ENCODE measurements at regions not wholly inside any gene's neighbourhood (a gene's known extent, or its start where the extent isn't known, plus 50 kb on each side); places are given as distances from the start of the nearest gene placed in this dataset.
"Not testable (repeated sequence)": the region's sequence is repeated elsewhere in the genome, so short reads cannot be mapped to it uniquely, and the experiment has no call there.

DNA sequence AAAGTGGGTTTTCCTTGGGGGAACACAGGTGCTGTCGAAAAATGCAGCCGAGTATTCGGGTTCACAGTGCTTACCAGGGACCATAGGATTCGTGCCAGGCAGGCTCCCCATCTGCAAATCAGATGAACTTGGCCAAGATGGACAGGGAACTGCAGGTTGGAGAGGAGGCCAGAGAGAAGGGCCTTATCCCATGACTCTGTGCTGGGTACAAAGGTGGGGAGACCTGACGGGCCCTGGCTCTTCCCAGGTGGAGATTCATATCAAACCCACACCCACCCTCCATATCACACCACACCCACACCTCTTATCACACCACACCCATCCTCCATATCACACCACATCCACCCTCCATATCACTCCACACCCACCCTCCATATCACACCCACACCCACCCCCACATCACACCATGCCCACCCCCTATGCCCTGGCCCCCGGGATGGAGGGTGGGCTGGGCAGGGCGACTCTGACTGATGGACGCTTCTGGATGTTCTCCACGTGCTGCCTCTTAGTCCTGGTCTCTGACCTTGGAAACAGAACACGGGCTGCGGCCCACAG is 319.7 kb downstream of the ADGRD1 start:
- DNase-seq = no peak

DNA sequence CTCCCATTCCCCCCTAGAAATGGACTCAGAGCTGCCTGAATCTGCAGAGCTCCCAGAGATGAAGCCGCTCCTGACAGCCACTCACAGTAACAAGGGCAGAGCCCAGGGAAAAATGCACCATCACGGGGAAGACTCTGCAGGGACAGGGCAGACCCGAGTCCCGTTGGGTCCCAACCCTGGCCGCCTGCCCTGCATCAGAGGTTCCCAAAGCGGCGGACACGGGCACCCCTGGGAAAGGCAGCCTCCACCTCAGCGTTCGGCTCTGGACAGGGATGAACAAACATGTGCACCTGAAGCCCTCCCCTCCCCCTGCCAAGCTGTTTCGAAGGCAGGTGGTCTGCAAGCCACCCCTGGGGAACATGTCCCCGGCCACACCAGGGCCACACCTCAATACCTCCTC is 320.4 kb downstream of the ADGRD1 start:
- no peak for DNase-seq

- DNase-seq = no peak
Observed at GRCh38 chr12:131274906-131275305, 321.2 kb downstream of the ADGRD1 start.

DNA sequence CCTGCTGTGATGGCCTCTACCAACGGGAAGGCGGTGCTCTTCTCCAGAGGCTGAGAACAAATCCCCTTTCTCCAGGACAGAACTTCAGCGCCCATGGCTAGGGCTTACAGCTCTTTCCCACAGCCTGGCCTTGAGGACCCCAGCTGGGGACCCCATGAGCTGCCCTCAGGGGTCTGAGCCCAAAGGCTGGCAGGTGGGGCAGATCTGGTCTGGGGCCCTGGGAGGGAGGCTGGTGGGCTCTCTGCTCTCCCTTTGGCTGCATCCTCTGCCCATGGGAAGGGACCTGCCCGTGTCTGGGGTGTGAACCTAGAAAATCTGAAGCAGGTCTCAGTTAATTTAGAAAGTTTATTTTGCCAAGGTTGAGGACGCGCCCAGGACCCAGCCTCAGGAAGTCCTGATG is 322.1 kb downstream of the ADGRD1 start:
- DNase-seq = no peak

- no peak for DNase-seq
Observed at GRCh38 chr12:131276501-131277185, 322.9 kb downstream of the ADGRD1 start.

DNA sequence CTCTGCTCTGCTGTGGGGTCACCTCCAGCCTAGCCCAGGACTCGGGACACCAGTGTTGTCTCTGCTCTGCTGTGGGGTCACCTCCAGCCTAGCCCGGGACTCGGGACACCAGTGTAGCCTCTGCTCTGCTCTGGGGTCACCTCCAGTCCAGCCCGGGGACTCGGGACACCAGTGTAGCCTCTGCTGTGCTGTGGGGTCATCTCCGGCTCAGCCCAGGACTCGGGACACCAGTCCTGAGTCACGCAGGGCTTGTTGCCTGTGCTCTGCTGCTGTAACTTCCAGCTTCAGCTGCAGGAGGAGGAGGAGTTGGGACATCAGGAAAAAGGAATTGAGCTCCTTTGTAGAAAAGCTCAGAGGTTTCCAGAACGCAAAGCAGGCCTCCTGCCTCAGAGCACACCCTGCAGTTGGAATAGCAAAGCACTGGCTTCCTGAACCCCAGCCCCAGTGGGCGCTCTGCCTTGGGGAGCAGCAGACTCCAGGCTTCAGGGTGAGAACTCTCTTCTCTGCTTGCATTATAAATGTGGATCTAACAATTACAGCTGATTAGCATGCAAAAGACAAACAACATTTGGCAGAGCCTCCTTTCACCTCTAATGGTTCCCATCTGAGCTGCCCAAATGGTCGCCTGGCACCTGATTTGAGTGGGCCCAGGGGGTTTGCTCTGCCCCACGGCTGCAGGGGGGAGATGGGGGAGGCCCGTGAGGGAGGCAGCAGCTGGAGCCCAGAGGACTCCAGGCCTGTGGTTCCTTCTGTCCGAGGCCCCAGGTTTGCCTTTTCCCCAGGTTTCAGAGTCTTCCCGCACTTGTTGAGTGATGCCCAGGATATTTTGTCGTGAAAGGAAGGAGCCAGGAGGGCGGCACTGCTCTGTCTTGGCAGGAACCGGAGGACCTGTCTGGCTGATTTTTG is 323.7 kb downstream of the ADGRD1 start:
- DNase-seq = not testable (repeated sequence)

DNA sequence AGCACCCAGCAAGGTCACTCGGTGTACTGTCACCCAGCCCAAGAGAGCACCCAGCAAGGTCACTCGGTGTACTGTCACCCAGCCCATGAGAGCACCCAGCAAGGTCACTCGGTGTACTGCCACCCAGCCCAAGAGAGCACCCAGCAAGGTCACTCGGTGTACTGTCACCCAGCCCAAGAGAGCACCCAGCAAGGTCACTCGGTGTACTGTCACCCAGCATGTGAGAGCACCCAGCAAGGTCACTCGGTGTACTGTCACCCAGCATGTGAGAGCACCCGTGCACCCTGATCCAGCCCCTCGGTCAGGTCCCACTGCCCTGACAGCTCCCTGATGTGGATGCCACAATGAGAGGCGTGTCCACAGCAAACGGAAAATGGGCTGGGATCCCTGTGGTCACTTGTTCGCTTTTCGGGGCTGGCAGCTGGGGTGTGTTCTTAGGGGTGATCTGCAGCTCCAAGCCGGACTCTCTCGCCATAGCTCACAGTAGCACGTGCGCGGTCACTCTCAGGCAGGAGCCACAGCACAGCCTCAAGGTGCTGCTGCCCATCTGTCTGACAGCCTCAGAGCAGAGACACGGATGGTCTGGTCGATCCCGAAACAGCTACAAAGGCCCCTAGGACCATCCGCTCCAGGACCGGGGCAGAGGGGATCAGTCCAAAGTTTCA is 324.9 kb downstream of the ADGRD1 start:
- DNase-seq = not testable (repeated sequence)

GRCh38 chr12:131279281-131279921 is 325.7 kb downstream of the ADGRD1 start:
- no peak for DNase-seq

GRCh38 chr12:131280426-131280825 is 326.7 kb downstream of the ADGRD1 start:
- DNase-seq = no peak

- DNase-seq = no peak
Observed at GRCh38 chr12:131281016-131281415, 327.3 kb downstream of the ADGRD1 start.

DNA sequence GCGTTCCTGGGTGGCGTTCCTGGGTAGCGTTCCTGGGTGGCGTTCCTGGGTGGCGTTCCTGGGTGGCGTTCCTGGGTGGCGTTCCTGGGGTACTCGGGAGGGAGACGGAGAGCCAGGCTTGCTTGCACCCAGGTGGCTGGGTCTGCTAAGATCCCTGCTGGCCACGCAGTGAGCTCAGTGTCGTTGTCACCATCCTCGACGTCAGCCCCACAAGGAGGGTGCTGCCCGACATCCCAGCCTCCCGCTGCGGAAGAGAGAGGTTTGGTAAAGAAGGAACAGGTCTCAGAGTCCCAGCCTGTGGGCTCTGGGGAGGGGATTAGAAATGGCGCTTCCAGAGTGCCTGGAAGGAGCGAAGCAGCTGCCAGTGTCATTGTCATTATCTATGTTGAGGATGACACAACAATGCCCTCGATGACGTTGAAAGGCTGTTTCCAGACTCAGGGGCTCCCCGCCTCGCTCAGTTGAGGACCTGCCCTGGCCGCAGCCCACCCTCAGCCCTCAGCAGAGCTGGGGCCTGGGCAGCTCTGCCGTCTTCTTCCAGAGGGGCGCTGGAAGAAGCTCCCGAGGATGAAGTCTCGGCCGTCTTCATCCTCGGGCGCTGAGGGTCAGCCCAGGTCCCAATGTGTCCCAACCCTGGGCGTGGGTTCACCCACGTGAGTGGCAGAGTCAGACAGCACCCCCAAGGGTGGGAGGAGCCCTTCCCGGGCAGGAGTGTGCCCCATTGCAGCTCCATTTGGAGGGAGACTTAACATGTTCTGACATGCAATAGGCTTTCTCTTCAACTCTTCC is 328.8 kb downstream of the ADGRD1 start:
- no peak for DNase-seq

GRCh38 chr12:131283191-131283861 is 329.6 kb downstream of the ADGRD1 start:
- DNase-seq = no peak

GRCh38 chr12:131283862-131284825 is 330.4 kb downstream of the ADGRD1 start:
- DNase-seq = not testable (repeated sequence)

GRCh38 chr12:131284954-131285904 is 331.5 kb downstream of the ADGRD1 start:
- not testable (repeated sequence) for DNase-seq

GRCh38 chr12:131285905-131286295 is 332.2 kb downstream of the ADGRD1 start:
- not testable (repeated sequence) for DNase-seq

DNA sequence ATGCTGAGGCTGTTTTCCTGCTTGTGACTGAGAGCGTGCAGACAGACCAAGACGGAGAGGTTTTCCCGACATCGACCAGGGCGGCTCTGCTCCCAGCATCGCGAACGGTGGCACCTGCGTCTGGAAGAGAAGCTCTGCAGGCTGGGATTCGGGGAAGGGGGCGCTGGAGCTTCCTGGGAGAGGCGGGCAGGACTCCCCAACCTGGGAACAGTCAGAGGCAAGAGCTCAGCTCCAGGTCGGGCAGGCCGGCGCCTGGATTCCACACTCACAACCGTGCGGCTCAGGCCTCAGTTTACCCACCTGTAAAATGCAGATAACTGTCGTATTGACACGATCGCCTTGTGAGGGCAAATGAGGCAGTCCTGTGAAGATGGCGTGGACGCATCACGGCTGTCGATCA is 332.6 kb downstream of the ADGRD1 start:
- DNase-seq = not testable (repeated sequence)

DNA sequence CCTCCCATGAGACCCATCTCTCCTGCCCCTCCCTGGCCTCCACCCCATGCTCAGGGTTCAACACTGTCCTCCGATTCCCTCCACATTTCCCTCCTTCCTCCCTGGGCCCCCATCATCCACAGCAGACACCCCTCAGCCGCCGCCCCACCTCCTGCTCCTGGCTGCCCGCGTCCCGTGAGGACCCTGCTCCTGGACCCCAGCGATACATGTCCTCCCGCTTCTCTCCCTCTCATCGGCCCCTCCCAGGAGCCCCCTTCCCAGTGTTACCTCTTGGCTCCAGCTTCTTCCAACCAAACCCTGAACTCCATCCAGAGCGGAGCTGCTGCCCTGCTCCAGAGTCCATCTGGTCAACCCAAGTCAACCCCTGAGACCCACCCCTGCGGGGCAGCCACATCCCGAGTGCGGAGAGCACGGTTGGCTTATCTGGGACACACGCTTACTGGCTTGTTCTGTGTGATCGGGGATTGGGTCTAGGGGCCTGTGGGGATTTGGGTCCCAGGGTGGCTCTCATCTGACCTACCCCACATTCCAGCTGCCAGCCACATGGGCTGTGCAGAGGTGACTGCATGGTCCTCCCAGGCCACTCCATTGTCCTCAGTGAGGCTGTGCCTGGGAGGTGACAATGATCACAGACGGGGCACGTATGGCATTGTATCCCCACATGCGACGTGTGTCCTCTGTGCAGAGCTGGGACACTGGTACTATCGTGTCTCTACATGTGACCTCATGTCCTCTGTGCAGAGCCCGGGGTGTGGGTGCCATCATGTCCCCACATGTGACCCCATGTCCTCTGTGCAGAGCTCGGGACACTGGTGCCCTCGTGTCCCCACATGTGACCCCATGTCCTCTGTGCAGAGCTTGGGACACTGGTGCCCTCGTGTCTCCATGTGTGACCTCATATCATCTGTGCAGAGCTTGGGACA is 333.6 kb downstream of the ADGRD1 start:
- DNase-seq = no peak
